ENCODE measurements at regions not wholly inside any gene's neighbourhood (a gene's known extent, or its start where the extent isn't known, plus 50 kb on each side); places are given as distances from the start of the nearest gene placed in this dataset.

- Histone ChIP-seq H3K9ac (no peak overlapping the region), H3K4me2 (no peak overlapping the region), H3K79me2 (ENCODE audit: insufficient read depth, low read depth) (no peaks in the 10 kb centered on the region), H3K36me3 (ENCODE audit: insufficient read depth) (no peaks in the 10 kb centered on the region), H3K27me3 (ENCODE audit: insufficient read depth, low read depth) (peaks cover 4% of the 10 kb centered on the region; the same call in 1 of the 2 replicates), H4K20me1 (ENCODE audit: insufficient read depth) (no peaks in the 10 kb centered on the region), H3K27ac (no peak overlapping the region), H2AFZ (ENCODE audit: low read depth) (no peak overlapping the region), H3K4me3 (IDR thresholded peaks at IDR 0.05; ENCODE audit: insufficient read depth, low read depth, low read length) (no peak overlapping the region), H3K4me1 (ENCODE audit: low read depth, poor library complexity, severe bottlenecking) (no peaks in the 10 kb centered on the region)
- TF ChIP-seq, protein P1, sequence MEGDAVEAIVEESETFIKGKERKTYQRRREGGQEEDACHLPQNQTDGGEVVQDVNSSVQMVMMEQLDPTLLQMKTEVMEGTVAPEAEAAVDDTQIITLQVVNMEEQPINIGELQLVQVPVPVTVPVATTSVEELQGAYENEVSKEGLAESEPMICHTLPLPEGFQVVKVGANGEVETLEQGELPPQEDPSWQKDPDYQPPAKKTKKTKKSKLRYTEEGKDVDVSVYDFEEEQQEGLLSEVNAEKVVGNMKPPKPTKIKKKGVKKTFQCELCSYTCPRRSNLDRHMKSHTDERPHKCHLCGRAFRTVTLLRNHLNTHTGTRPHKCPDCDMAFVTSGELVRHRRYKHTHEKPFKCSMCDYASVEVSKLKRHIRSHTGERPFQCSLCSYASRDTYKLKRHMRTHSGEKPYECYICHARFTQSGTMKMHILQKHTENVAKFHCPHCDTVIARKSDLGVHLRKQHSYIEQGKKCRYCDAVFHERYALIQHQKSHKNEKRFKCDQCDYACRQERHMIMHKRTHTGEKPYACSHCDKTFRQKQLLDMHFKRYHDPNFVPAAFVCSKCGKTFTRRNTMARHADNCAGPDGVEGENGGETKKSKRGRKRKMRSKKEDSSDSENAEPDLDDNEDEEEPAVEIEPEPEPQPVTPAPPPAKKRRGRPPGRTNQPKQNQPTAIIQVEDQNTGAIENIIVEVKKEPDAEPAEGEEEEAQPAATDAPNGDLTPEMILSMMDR (conservative IDR thresholded peaks at IDR 0.05; ENCODE audit: low read depth, low read length): no peak
These were observed 327.1 kb downstream of the GLRX3 start for GRCh38 chr10:130463104-130463875.

DNA sequence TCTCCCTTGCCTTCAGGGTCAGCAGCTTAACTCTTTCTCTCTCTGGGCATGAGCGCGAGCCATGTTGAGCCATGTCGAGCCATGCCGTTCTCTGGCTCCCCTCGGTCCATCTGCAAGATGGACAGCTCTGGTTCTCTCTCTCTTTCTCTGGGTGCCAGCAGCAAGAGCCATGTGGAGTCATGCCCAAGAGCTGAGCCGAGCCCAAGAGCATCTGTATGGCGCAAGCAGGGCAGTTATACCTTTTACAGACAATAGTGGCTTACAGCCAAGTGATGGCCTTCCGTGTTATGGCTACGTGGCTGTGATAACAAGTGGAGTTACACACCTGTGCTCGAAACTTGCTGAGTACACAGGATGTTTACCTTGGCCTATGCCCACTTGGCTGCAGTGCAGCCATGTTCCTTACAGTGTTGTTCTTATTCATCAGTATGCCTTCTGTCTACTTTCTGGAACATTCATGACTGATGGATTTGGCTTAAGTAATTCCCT is 327.7 kb downstream of the GLRX3 start:
- Histone ChIP-seq H4K20me1 (ENCODE audit: insufficient read depth) (no peaks in the 10 kb centered on the region), H3K4me2 (no peak overlapping the region), H3K9ac (no peak overlapping the region), H2AFZ (ENCODE audit: low read depth) (no peak overlapping the region), H3K27ac (no peak overlapping the region), H3K36me3 (ENCODE audit: insufficient read depth) (no peaks in the 10 kb centered on the region), H3K27me3 (ENCODE audit: insufficient read depth, low read depth) (peaks cover 4% of the 10 kb centered on the region; the same call in 1 of the 2 replicates), H3K4me1 (ENCODE audit: low read depth, poor library complexity, severe bottlenecking) (no peaks in the 10 kb centered on the region), H3K79me2 (ENCODE audit: insufficient read depth, low read depth) (no peaks in the 10 kb centered on the region), H3K4me3 (IDR thresholded peaks at IDR 0.05; ENCODE audit: insufficient read depth, low read depth, low read length) (no peak overlapping the region)
- TF ChIP-seq, protein P1 (conservative IDR thresholded peaks at IDR 0.05; ENCODE audit: low read depth, low read length): no peak

GRCh38 chr10:130464426-130464825 is 328.2 kb downstream of the GLRX3 start:
- Histone ChIP-seq H3K27ac (no peak overlapping the region), H3K4me3 (IDR thresholded peaks at IDR 0.05; ENCODE audit: insufficient read depth, low read depth, low read length) (no peak overlapping the region), H3K4me2 (no peak overlapping the region)

GRCh38 chr10:130466271-130466997 is 330.2 kb downstream of the GLRX3 start:
- Histone ChIP-seq H3K79me2 (ENCODE audit: insufficient read depth, low read depth) (no peaks in the 10 kb centered on the region), H2AFZ (ENCODE audit: low read depth) (no peak overlapping the region), H4K20me1 (ENCODE audit: insufficient read depth) (no peaks in the 10 kb centered on the region), H3K36me3 (ENCODE audit: insufficient read depth) (no peaks in the 10 kb centered on the region), H3K27ac (no peak overlapping the region), H3K4me2 (no peak overlapping the region), H3K4me1 (ENCODE audit: low read depth, poor library complexity, severe bottlenecking) (no peaks in the 10 kb centered on the region), H3K9ac (no peak overlapping the region), H3K4me3 (IDR thresholded peaks at IDR 0.05; ENCODE audit: insufficient read depth, low read depth, low read length) (no peak overlapping the region), H3K27me3 (ENCODE audit: insufficient read depth, low read depth) (peaks cover 1% of the 10 kb centered on the region; the same call in 1 of the 2 replicates)
- TF ChIP-seq, protein P1 (conservative IDR thresholded peaks at IDR 0.05; ENCODE audit: low read depth, low read length): no peak

More at GRCh38 chr10:130464426-130464825, 328.2 kb downstream of the GLRX3 start:
- Histone ChIP-seq H4K20me1 (ENCODE audit: insufficient read depth) (no peaks in the 10 kb centered on the region), H3K36me3 (ENCODE audit: insufficient read depth) (no peaks in the 10 kb centered on the region), H3K79me2 (ENCODE audit: insufficient read depth, low read depth) (no peaks in the 10 kb centered on the region), H3K27me3 (ENCODE audit: insufficient read depth, low read depth) (peaks cover 4% of the 10 kb centered on the region; the same call in 1 of the 2 replicates), H3K9ac (no peak overlapping the region), H3K4me1 (ENCODE audit: low read depth, poor library complexity, severe bottlenecking) (no peaks in the 10 kb centered on the region), H2AFZ (ENCODE audit: low read depth) (no peak overlapping the region)
- TF ChIP-seq, protein P1 (conservative IDR thresholded peaks at IDR 0.05; ENCODE audit: low read depth, low read length): no peak

Data from KMS-11 (cell line).